Adrenal gland (tissue), 9 donors: ENCODE measurements at regions not wholly inside any gene's neighbourhood (a gene's known extent, or its start where the extent isn't known, plus 50 kb on each side); places are given as distances from the start of the nearest gene placed in this dataset.

Experiments
- DNase-seq, 7 donors: peaks; one replicate each; pipeline ENCODE4 v3.0.0-alpha.2; 2019 to 2020
- H3K27ac ChIP-seq, 5 donors: fragments of 200-600 bp; sonication (generic) in 4 of 5; 1 replicate in 3 of 5; 2 replicates in 2 of 5; pipeline versions ENCODE4 v1.5.1 to v1.8.0; 2016 to 2020; ENCODE audit warnings: mild to moderate bottlenecking in 1 of 5
- H3K27me3 ChIP-seq: fragments of 200-600 bp; 2 replicates; pipeline ENCODE4 v1.8.0; 2021
- H3K36me3 ChIP-seq, 2 donors: fragments of 200-600 bp; replicated peaks in 1 of 2; 1 replicate in 1 of 2; 2 replicates in 1 of 2; pipeline versions ENCODE4 v1.5.1 to v1.8.0; 2018 to 2022
- H3K4me1 ChIP-seq, 2 donors: fragments of 200-600 bp; replicated peaks in 1 of 2; 1 replicate in 1 of 2; 2 replicates in 1 of 2; pipeline versions ENCODE4 v1.5.1 to v1.8.0; 2018 to 2021
- H3K4me3 ChIP-seq, 4 donors: fragments of 200-600 bp; sonication (generic) in 3 of 4; one replicate each; pipeline ENCODE4 v1.5.1; 2016 to 2018
- H3K9me3 ChIP-seq, 3 donors: fragments of 200-600 bp; sonication (generic) in 1 of 3; replicated peaks in 1 of 3; 1 replicate in 2 of 3; 2 replicates in 1 of 3; pipeline versions ENCODE4 v1.5.1 to v1.8.0; 2016 to 2021
- CTCF ChIP-seq, 6 experiments: fragments of 450-650 bp in 4 of 6; fragments of 200-600 bp in 2 of 6; sonication (generic) in 1 of 6; IDR thresholded peaks; 1 replicate in 5 of 6; 2 replicates in 1 of 6; pipeline versions ENCODE4 v1.5.1 to v1.8.0; 2016 to 2021; ENCODE audit warnings: antibody characterized with exemption in 6 of 6, mild to moderate bottlenecking in 2 of 6, moderate library complexity in 1 of 6
- POLR2A ChIP-seq, 2 donors: fragments of 450-650 bp; IDR thresholded peaks; one replicate each; pipeline ENCODE4 v1.6.1; 2017; ENCODE audit warnings: antibody characterized with exemption in 2 of 2, mild to moderate bottlenecking in 2 of 2, moderate library complexity in 1 of 2
- WGBS, 4 donors: extraction: QIAGEN DNeasy Blood & Tissue Kit in 2 of 4; methylation state at CpG; one replicate each; pipeline versions ENCODE4 v1.1.5 to v1.1.7; 2013 to 2017; 5-methylcytosine and 5-hydroxymethylcytosine counted together
- intact Hi-C, 2 donors: fragments of 100-400 bp; cut with DNase I; formaldehyde crosslinking; loops; one replicate each; pipeline versions ENCODE4 v1.14.1 to v1.15.0; 2022 to 2023
- donor health status: healthy with polysubstance abuse.
- donor health status: Bipolar disorder and iron deficiency.
- donor health status: DM: yes; HTN: yes; CAD: no.
- donor health status: DM: no; HTN: no; CAD: no.
- donor health status: DM: no; HTN: no; CAD: no.

GRCh38 chr9:87267251-87268070 is 230.2 kb upstream of the DAPK1 start:
- WGBS, 4 donors: 82 to 90% (median 86%) methylated on average over 15 of the region's 15 CpGs
- intact Hi-C loops: no loop called here

GRCh38 chr9:87269296-87270176 is 228.1 kb upstream of the DAPK1 start:
- peaks cover 0 to 11% of the 10 kb centered on the region in 2 donors for H3K4me1 ChIP-seq
- TF ChIP-seq POLR2A (IDR thresholded peaks at IDR 0.05) (no peak), CTCF (IDR thresholded peaks at IDR 0.05) (no peak)
- peak overlapping the region in 1 of 5 donors; percentile 13 for H3K27ac ChIP-seq
- WGBS, 4 donors: 73 to 83% (median 76%) methylated on average over 7 of the region's 7 CpGs
- H3K36me3 ChIP-seq: no peaks in the 10 kb centered on the region
- H3K27me3 ChIP-seq: no peaks in the 10 kb centered on the region
- intact Hi-C loops: no loop called here
- H3K9me3 ChIP-seq: no peaks in the 10 kb centered on the region
- no peak for DNase-seq
- no peak overlapping the region for H3K4me3 ChIP-seq

More at GRCh38 chr9:87267251-87268070, 230.2 kb upstream of the DAPK1 start:
- Histone ChIP-seq H3K4me1 (peaks cover 0 to 11% of the 10 kb centered on the region in 2 donors), H3K4me3 (no peak overlapping the region), H3K27ac (peak overlapping the region in 1 of 5 donors; percentile 5), H3K36me3 (no peaks in the 10 kb centered on the region), H3K27me3 (no peaks in the 10 kb centered on the region), H3K9me3 (no peaks in the 10 kb centered on the region)
- no peak for TF ChIP-seq CTCF (IDR thresholded peaks at IDR 0.05)
- TF ChIP-seq POLR2A (IDR thresholded peaks at IDR 0.05): no peak
- no peak for DNase-seq

- H3K27ac ChIP-seq: peak overlapping the region in 1 of 5 donors; percentile 13
- H3K27me3 ChIP-seq: no peaks in the 10 kb centered on the region
- H3K9me3 ChIP-seq: no peaks in the 10 kb centered on the region
- peaks cover 0 to 11% of the 10 kb centered on the region in 2 donors for H3K4me1 ChIP-seq
- H3K4me3 ChIP-seq: peak overlapping the region in 1 of 4 donors; percentile 14
- 9 to 12% (median 10%) methylated on average over 16 of the region's 16 CpGs for WGBS, 4 donors
- peak in 5 of 7 donors; percentile 26 to 50 (median 35) for DNase-seq
- intact Hi-C loops: no loop called here
- no peaks in the 10 kb centered on the region for H3K36me3 ChIP-seq
- TF ChIP-seq CTCF (IDR thresholded peaks at IDR 0.05) (no peak), POLR2A (IDR thresholded peaks at IDR 0.05) (no peak)
Observed at GRCh38 chr9:87270221-87270847, 227.3 kb upstream of the DAPK1 start.

GRCh38 chr9:87270848-87271234 is 226.8 kb upstream of the DAPK1 start:
- peak overlapping the region in 1 of 5 donors; percentile 13 for H3K27ac ChIP-seq
- H3K4me3 ChIP-seq: peak overlapping the region in 1 of 4 donors; percentile 14
- no peak for DNase-seq
- H3K27me3 ChIP-seq: no peaks in the 10 kb centered on the region
- 64 to 77% (median 70%) methylated on average over 7 to 8 of the region's 8 CpGs for WGBS, 4 donors
- H3K36me3 ChIP-seq: no peaks in the 10 kb centered on the region
- no peak for TF ChIP-seq CTCF (IDR thresholded peaks at IDR 0.05)
- TF ChIP-seq POLR2A (IDR thresholded peaks at IDR 0.05): no peak
- intact Hi-C loops: no loop called here
- H3K9me3 ChIP-seq: no peaks in the 10 kb centered on the region
- peaks cover 0 to 11% of the 10 kb centered on the region in 2 donors for H3K4me1 ChIP-seq
